B cell (primary cell): ENCODE measurements at regions not wholly inside any gene's neighbourhood (a gene's known extent, or its start where the extent isn't known, plus 50 kb on each side); places are given as distances from the start of the nearest gene placed in this dataset.

Source experiments
- ATAC-seq: fragments of 200-7000 bp; cut with Tn5 transposase; one replicate; pipeline ENCODE4 v1.10.0; 2021; ENCODE audit warnings: low read depth, mild to moderate bottlenecking, moderate number of reproducible peaks, moderate library complexity
- CTCF ChIA-PET: fragments of 350-600 bp; sonication (Branson Sonifier 250); formaldehyde crosslinking; loops from one replicate; lab custom pipeline; 2021; ENCODE audit warnings: antibody characterized with exemption, inconsistent platforms; lab: Charles Lee
- POLR2A ChIA-PET: fragments of 350-600 bp; sonication (Branson Sonifier 250); formaldehyde crosslinking; loops from one replicate; lab custom pipeline; 2021; ENCODE audit warnings: antibody characterized with exemption; lab: Charles Lee
- DNase-seq: peaks from one replicate; pipeline ENCODE4 v3.0.0; 2013
- H2AFZ ChIP-seq: 2 replicates; pipeline ENCODE4 v1.6.1; 2012; ENCODE audit warnings: mild to moderate bottlenecking, low read depth, low read length; ENCODE audit not compliant: insufficient read depth, poor library complexity, severe bottlenecking
- H3K27ac ChIP-seq, 2 donors: 1 replicate in 1 of 2; 2 replicates in 1 of 2; pipeline ENCODE4 v1.5.1; 2012 to 2013; ENCODE audit warnings: low read length in 2 of 2, mild to moderate bottlenecking in 2 of 2, moderate library complexity in 1 of 2
- H3K27me3 ChIP-seq, 4 experiments: fragments of 200-600 bp in 1 of 4; sonication (generic) in 1 of 4; replicated peaks in 1 of 4; 1 replicate in 2 of 4; 2 replicates in 2 of 4; pipeline versions ENCODE4 v1.6.1 to v1.7.0; 2013 to 2016; ENCODE audit warnings: low read length in 3 of 4, mild to moderate bottlenecking in 2 of 4, mixed read lengths in 1 of 4, moderate library complexity in 1 of 4; ENCODE audit not compliant: insufficient read depth in 4 of 4, control insufficient read depth in 3 of 4; ENCODE audit errors: control extremely low read depth in 1 of 4
- H3K36me3 ChIP-seq, 2 experiments: replicated peaks in 1 of 2; 1 replicate in 1 of 2; 2 replicates in 1 of 2; pipeline versions ENCODE4 v1.6.1 to v1.7.1; 2013; ENCODE audit warnings: low read length in 1 of 2; ENCODE audit not compliant: insufficient read depth in 2 of 2, control insufficient read depth in 1 of 2; ENCODE audit errors: control extremely low read depth in 1 of 2, extremely low read depth in 1 of 2
- H3K4me1 ChIP-seq, 2 donors: fragments of 200-600 bp in 1 of 2; sonication (generic) in 1 of 2; 1 replicate in 1 of 2; 2 replicates in 1 of 2; pipeline versions ENCODE4 v1.5.1 to v1.6.1; 2013 to 2017; ENCODE audit warnings: low read length in 2 of 2; ENCODE audit not compliant: control insufficient read depth in 2 of 2, insufficient read depth in 2 of 2
- H3K4me2 ChIP-seq: replicated peaks from 2 replicates; pipeline ENCODE3; 2012; ENCODE audit warnings: mild to moderate bottlenecking, low read depth, low read length; ENCODE audit not compliant: poor library complexity, severe bottlenecking
- H3K4me3 ChIP-seq, 5 experiments: fragments of 200-600 bp in 1 of 5; sonication (generic) in 1 of 5; 1 replicate in 3 of 5; 2 replicates in 2 of 5; pipeline versions ENCODE4 v1.5.1 to v1.7.0; 2011 to 2016; ENCODE audit warnings: low read length in 4 of 5, mild to moderate bottlenecking in 4 of 5, low read depth in 2 of 5, control low read depth in 1 of 5, moderate library complexity in 1 of 5; ENCODE audit not compliant: insufficient read depth in 1 of 5; ENCODE audit errors: control extremely low read depth in 1 of 5, extremely low read depth in 1 of 5
- H3K79me2 ChIP-seq: fragments of 200-600 bp; sonication (generic); one replicate; pipeline ENCODE4 v1.6.0; 2016; ENCODE audit warnings: low read length; ENCODE audit not compliant: control insufficient read depth, insufficient read depth
- H3K9ac ChIP-seq: fragments of 200-600 bp; sonication (generic); 2 replicates; pipeline ENCODE4 v1.6.1; 2017; ENCODE audit warnings: mild to moderate bottlenecking, low read length, moderate library complexity
- H3K9me3 ChIP-seq, 3 donors: one replicate each; pipeline versions ENCODE4 v1.6.1 to v1.7.1; 2013; ENCODE audit warnings: low read length in 2 of 3; ENCODE audit not compliant: control insufficient read depth in 2 of 3, insufficient read depth in 1 of 3; ENCODE audit errors: control extremely low read depth in 1 of 3
- H4K20me1 ChIP-seq: 2 replicates; pipeline ENCODE4 v1.6.0; 2012; ENCODE audit warnings: mild to moderate bottlenecking, low read length; ENCODE audit not compliant: insufficient read depth, control insufficient read depth, poor library complexity, severe bottlenecking
- H3K27ac Mint-ChIP-seq: one replicate; pipeline ENCODE4 v1.8.0; 2021; ENCODE audit warnings: mixed read lengths
- H3K27me3 Mint-ChIP-seq: one replicate; pipeline ENCODE4 v1.8.0; 2021; ENCODE audit warnings: mixed read lengths
- H3K4me1 Mint-ChIP-seq: one replicate; pipeline ENCODE4 v1.8.0; 2021; ENCODE audit warnings: mixed read lengths
- H3K4me3 Mint-ChIP-seq: one replicate; pipeline ENCODE4 v1.8.0; 2021; ENCODE audit warnings: mixed read lengths
- H3K9me3 Mint-ChIP-seq: one replicate; pipeline ENCODE4 v1.8.0; 2022; ENCODE audit warnings: mixed read lengths; ENCODE audit not compliant: insufficient read depth
- EZH2 ChIP-seq: IDR thresholded peaks from 2 replicates; pipeline ENCODE4 v1.6.1; 2012; ENCODE audit warnings: borderline replicate concordance, low read depth, mild to moderate bottlenecking, moderate library complexity, low read length; ENCODE audit not compliant: insufficient read depth, poor library complexity, severe bottlenecking
- WGBS: methylation state at CpG from one replicate; pipeline ENCODE4 v1.1.5; 2013; ENCODE audit warnings: missing lambda C conversion rate; ENCODE audit not compliant: insufficient coverage; 5-methylcytosine and 5-hydroxymethylcytosine counted together
- intact Hi-C: fragments of 100-400 bp; cut with micrococcal nuclease; formaldehyde crosslinking; loops from one replicate; pipeline ENCODE4 v1.10.0; 2022
- TF ChIP-seq, protein P1 (sequence below): fragments of 200-600 bp; IDR thresholded peaks from one replicate; pipeline ENCODE4 v1.8.0; 2022; ENCODE audit warnings: antibody characterized with exemption, mild to moderate bottlenecking

DNA sequence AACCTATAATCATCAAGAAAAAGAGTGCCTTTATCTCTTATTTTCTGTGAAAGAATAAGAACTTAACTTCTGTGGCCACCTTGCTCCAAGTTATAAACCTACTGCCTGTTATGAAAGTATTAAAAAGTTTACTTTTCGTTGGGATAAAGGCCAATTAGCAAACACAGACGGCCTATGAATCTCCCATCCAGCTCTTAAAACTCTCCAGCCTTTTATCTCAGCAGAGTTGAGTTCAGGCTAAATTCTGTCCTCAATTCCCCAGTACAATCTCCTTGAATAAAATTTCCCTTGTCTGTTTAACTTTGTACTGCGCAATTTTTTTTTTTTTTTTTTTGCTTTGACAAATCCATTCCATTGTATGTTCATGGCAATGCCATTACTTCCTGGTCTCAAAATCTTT lies 1058.4 kb downstream of the SLITRK5 start:
- Mint-ChIP-seq H3K27me3 (no peaks in the 10 kb centered on the region), H3K4me1 (no peaks in the 10 kb centered on the region), H3K4me3 (no peak overlapping the region), H3K9me3 (peaks cover 2% of the 10 kb centered on the region), H3K27ac (no peak overlapping the region)
- no peaks in the 10 kb centered on the region for H3K27me3 ChIP-seq
- no peak for DNase-seq
- H3K4me2 ChIP-seq, result no peak overlapping the region
- no peaks in the 10 kb centered on the region for H3K79me2 ChIP-seq
- H3K27ac ChIP-seq, result no peak overlapping the region
- no peaks in the 10 kb centered on the region for H4K20me1 ChIP-seq
- H2AFZ ChIP-seq, result no peak overlapping the region
- no peaks in the 10 kb centered on the region for H3K36me3 ChIP-seq
- H3K4me1 ChIP-seq, result no peaks in the 10 kb centered on the region
- ATAC-seq, result no peak
- ChIA-PET POLR2A (no interaction called here), CTCF (no interaction called here)
- WGBS, result 92% methylated on average over 2 of the region's 3 CpGs
- intact Hi-C loops, result no loop called here
- TF ChIP-seq EZH2, result no peak
- TF ChIP-seq, protein P1, sequence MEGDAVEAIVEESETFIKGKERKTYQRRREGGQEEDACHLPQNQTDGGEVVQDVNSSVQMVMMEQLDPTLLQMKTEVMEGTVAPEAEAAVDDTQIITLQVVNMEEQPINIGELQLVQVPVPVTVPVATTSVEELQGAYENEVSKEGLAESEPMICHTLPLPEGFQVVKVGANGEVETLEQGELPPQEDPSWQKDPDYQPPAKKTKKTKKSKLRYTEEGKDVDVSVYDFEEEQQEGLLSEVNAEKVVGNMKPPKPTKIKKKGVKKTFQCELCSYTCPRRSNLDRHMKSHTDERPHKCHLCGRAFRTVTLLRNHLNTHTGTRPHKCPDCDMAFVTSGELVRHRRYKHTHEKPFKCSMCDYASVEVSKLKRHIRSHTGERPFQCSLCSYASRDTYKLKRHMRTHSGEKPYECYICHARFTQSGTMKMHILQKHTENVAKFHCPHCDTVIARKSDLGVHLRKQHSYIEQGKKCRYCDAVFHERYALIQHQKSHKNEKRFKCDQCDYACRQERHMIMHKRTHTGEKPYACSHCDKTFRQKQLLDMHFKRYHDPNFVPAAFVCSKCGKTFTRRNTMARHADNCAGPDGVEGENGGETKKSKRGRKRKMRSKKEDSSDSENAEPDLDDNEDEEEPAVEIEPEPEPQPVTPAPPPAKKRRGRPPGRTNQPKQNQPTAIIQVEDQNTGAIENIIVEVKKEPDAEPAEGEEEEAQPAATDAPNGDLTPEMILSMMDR, result no peak
- H3K9ac ChIP-seq, result no peak overlapping the region
- peaks cover 0 to 14% (median 3%) of the 10 kb centered on the region in 3 donors for H3K9me3 ChIP-seq
- H3K4me3 ChIP-seq, result no peak overlapping the region

DNA sequence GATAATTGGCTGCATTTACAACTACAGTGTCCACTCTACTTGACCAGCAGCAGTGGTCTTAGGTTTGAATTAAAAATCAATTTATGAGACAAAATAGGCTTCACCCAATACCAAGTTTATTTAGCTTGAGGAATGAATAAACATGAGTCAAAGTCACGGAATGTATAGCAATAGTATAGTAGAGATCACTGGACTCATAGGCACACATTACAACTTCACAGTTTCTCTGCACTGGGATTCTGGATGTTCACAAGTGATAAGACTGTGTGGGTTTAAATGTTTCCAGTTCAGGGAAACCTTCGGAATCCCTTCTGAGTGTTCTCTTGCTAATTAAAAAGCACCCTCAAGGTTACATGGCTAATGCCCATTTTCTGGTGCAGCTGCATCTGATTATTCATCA lies 1064.9 kb downstream of the SLITRK5 start:
- CTCF ChIA-PET, result no interaction called here
- WGBS, result no CpG with 5 or more reads among the region's 2 CpGs

More for the DNA sequence above, 1064.9 kb downstream of the SLITRK5 start:
- Mint-ChIP-seq H3K9me3 (no peaks in the 10 kb centered on the region), H3K4me1 (no peaks in the 10 kb centered on the region), H3K27me3 (no peaks in the 10 kb centered on the region), H3K27ac (no peak overlapping the region), H3K4me3 (no peak overlapping the region)
- Histone ChIP-seq H3K36me3 (no peaks in the 10 kb centered on the region), H3K9me3 (peaks cover 0 to 1% (median 0%) of the 10 kb centered on the region in 3 donors), H4K20me1 (no peaks in the 10 kb centered on the region), H3K4me3 (no peak overlapping the region), H3K79me2 (no peaks in the 10 kb centered on the region), H3K9ac (no peak overlapping the region), H3K27ac (no peak overlapping the region), H3K27me3 (no peaks in the 10 kb centered on the region), H3K4me2 (no peak overlapping the region), H3K4me1 (no peaks in the 10 kb centered on the region), H2AFZ (no peak overlapping the region)
- DNase-seq (no peak), ATAC-seq (no peak)
- POLR2A ChIA-PET, result no interaction called here
- TF ChIP-seq, protein P1, result no peak
- TF ChIP-seq EZH2, result no peak
- intact Hi-C loops, result no loop called here
